ENCODE measurements at regions not wholly inside any gene's neighbourhood (a gene's known extent, or its start where the extent isn't known, plus 50 kb on each side); places are given as distances from the start of the nearest gene placed in this dataset.
"Not testable (repeated sequence)": the region's sequence is repeated elsewhere in the genome, so short reads cannot be mapped to it uniquely, and the experiment has no call there.

- Histone ChIP-seq H3K9me2 (replicated peaks; ENCODE audit: control insufficient read depth, low read length) (no peaks in the 10 kb centered on the region), H3K9me3 (ENCODE audit: control insufficient read depth, insufficient read depth, low read length) (no peaks in the 10 kb centered on the region), H3K4me3 (ENCODE audit: low read length) (no peak overlapping the region), H4K20me1 (ENCODE audit: control insufficient read depth, insufficient read depth, low read depth, low read length) (no peaks in the 10 kb centered on the region), H3K36me3 (ENCODE audit: control insufficient read depth, low read length) (no peaks in the 10 kb centered on the region), H3K27me3 (ENCODE audit: control insufficient read depth, low read length) (no peaks in the 10 kb centered on the region), H3K27ac (ENCODE audit: low read depth, low read length) (no peak overlapping the region), H3K4me2 (ENCODE audit: low read length) (no peak overlapping the region), H3F3A (ENCODE audit: control insufficient read depth, insufficient read depth) (peaks cover 16% of the 10 kb centered on the region), H3K79me2 (ENCODE audit: control insufficient read depth, low read length) (no peaks in the 10 kb centered on the region), H3K4me1 (ENCODE audit: control insufficient read depth, low read length) (peaks cover 47% of the 10 kb centered on the region)
- TF ChIP-seq EZH2phosphoT487 (IDR thresholded peaks at IDR 0.05; ENCODE audit: borderline replicate concordance, low read length), result no peak
- no peak for TF ChIP-seq CTCF (IDR thresholded peaks at IDR 0.05; ENCODE audit: low read depth, low read length, poor library complexity, severe bottlenecking)
Measured at GRCh38 chr20:47445291-47445690, 56.4 kb upstream of the NCOA3 start.

- not testable (repeated sequence) for H3K9me2 ChIP-seq (replicated peaks; ENCODE audit: control insufficient read depth, low read length); H3K9me3 ChIP-seq (ENCODE audit: control insufficient read depth, insufficient read depth, low read length); H3K27me3 ChIP-seq (ENCODE audit: control insufficient read depth, low read length); H3K36me3 ChIP-seq (ENCODE audit: control insufficient read depth, low read length); H3K27ac ChIP-seq (ENCODE audit: low read depth, low read length); H4K20me1 ChIP-seq (ENCODE audit: control insufficient read depth, insufficient read depth, low read depth, low read length); H3K79me2 ChIP-seq (ENCODE audit: control insufficient read depth, low read length); H3K4me2 ChIP-seq (ENCODE audit: low read length); H3K4me3 ChIP-seq (ENCODE audit: low read length)
- Histone ChIP-seq H3K4me1 (ENCODE audit: control insufficient read depth, low read length) (peaks cover 47% of the 10 kb centered on the region), H3F3A (ENCODE audit: control insufficient read depth, insufficient read depth) (peaks cover 14% of the 10 kb centered on the region)
Measured at GRCh38 chr20:47447350-47448296, 54.1 kb upstream of the NCOA3 start.

GRCh38 chr20:47448429-47448828 is 53.3 kb upstream of the NCOA3 start:
- Histone ChIP-seq H3K27ac (ENCODE audit: low read depth, low read length) (no peak overlapping the region), H3K27me3 (ENCODE audit: control insufficient read depth, low read length) (no peaks in the 10 kb centered on the region), H4K20me1 (ENCODE audit: control insufficient read depth, insufficient read depth, low read depth, low read length) (no peaks in the 10 kb centered on the region), H3K9me2 (replicated peaks; ENCODE audit: control insufficient read depth, low read length) (no peaks in the 10 kb centered on the region), H3K79me2 (ENCODE audit: control insufficient read depth, low read length) (no peaks in the 10 kb centered on the region), H3K4me1 (ENCODE audit: control insufficient read depth, low read length) (peaks cover 55% of the 10 kb centered on the region), H3K4me2 (ENCODE audit: low read length) (no peak overlapping the region), H3F3A (ENCODE audit: control insufficient read depth, insufficient read depth) (peaks cover 22% of the 10 kb centered on the region), H3K9me3 (ENCODE audit: control insufficient read depth, insufficient read depth, low read length) (no peaks in the 10 kb centered on the region), H3K4me3 (ENCODE audit: low read length) (no peak overlapping the region), H3K36me3 (ENCODE audit: control insufficient read depth, low read length) (peaks cover 5% of the 10 kb centered on the region)
- TF ChIP-seq CTCF (IDR thresholded peaks at IDR 0.05; ENCODE audit: low read depth, low read length, poor library complexity, severe bottlenecking), result no peak
- no peak for TF ChIP-seq EZH2phosphoT487 (IDR thresholded peaks at IDR 0.05; ENCODE audit: borderline replicate concordance, low read length)

GRCh38 chr20:47451602-47451904 is 50.1 kb upstream of the NCOA3 start:
- Histone ChIP-seq H3F3A (ENCODE audit: control insufficient read depth, insufficient read depth) (peaks cover 46% of the 10 kb centered on the region), H3K9me2 (replicated peaks; ENCODE audit: control insufficient read depth, low read length) (no peaks in the 10 kb centered on the region), H3K4me2 (ENCODE audit: low read length) (peak overlapping the region; percentile 77), H3K4me3 (ENCODE audit: low read length) (peak overlapping the region; percentile 52), H4K20me1 (ENCODE audit: control insufficient read depth, insufficient read depth, low read depth, low read length) (no peaks in the 10 kb centered on the region), H3K79me2 (ENCODE audit: control insufficient read depth, low read length) (no peaks in the 10 kb centered on the region), H3K9me3 (ENCODE audit: control insufficient read depth, insufficient read depth, low read length) (no peaks in the 10 kb centered on the region), H3K4me1 (ENCODE audit: control insufficient read depth, low read length) (peaks cover 83% of the 10 kb centered on the region), H3K36me3 (ENCODE audit: control insufficient read depth, low read length) (peaks cover 5% of the 10 kb centered on the region), H3K27me3 (ENCODE audit: control insufficient read depth, low read length) (no peaks in the 10 kb centered on the region), H3K27ac (ENCODE audit: low read depth, low read length) (peak overlapping the region; percentile 88)
- no peak for TF ChIP-seq CTCF (IDR thresholded peaks at IDR 0.05; ENCODE audit: low read depth, low read length, poor library complexity, severe bottlenecking)
- no peak for TF ChIP-seq EZH2phosphoT487 (IDR thresholded peaks at IDR 0.05; ENCODE audit: borderline replicate concordance, low read length)

Measured in DOHH2 (cell line).